Gastrocnemius medialis (tissue), 4 donors: ENCODE measurements at regions not wholly inside any gene's neighbourhood (a gene's known extent, or its start where the extent isn't known, plus 50 kb on each side); places are given as distances from the start of the nearest gene placed in this dataset.

Experiments used
- ATAC-seq, 2 donors: fragments of 150-250 bp; one replicate each; pipeline ENCODE4 v1.9.1; 2016
- DNase-seq, 2 donors: peaks; one replicate each; pipeline ENCODE4 v3.0.0-alpha.2; 2019
- H3K27ac ChIP-seq, 4 donors: fragments of 200-600 bp; sonication (generic); 1 replicate in 1 of 4; 2 replicates in 3 of 4; pipeline ENCODE4 v1.5.1; 2016 to 2018; ENCODE audit warnings: mild to moderate bottlenecking in 2 of 4, moderate library complexity in 1 of 4
- H3K27me3 ChIP-seq, 3 donors: fragments of 200-600 bp; sonication (generic) in 2 of 3; 1 replicate in 1 of 3; 2 replicates in 2 of 3; pipeline versions ENCODE4 v1.5.1 to v1.6.0; 2016 to 2019; ENCODE audit warnings: mild to moderate bottlenecking in 1 of 3, moderate library complexity in 1 of 3
- H3K36me3 ChIP-seq, 2 donors: fragments of 200-600 bp; sonication (generic) in 1 of 2; one replicate each; pipeline ENCODE4 v1.5.1; 2017 to 2018
- H3K4me1 ChIP-seq, 2 donors: fragments of 200-600 bp; sonication (generic) in 1 of 2; one replicate each; pipeline ENCODE4 v1.5.1; 2016 to 2017; ENCODE audit warnings: mild to moderate bottlenecking in 2 of 2
- H3K4me3 ChIP-seq, 4 donors: fragments of 200-600 bp; sonication (generic) in 3 of 4; 1 replicate in 1 of 4; 2 replicates in 3 of 4; pipeline ENCODE4 v1.5.1; 2016 to 2019; ENCODE audit warnings: mild to moderate bottlenecking in 2 of 4
- H3K9me3 ChIP-seq, 3 donors: fragments of 200-600 bp; sonication (generic) in 2 of 3; 1 replicate in 1 of 3; 2 replicates in 2 of 3; pipeline ENCODE4 v1.5.1; 2016 to 2019
- CTCF ChIP-seq, 5 experiments: fragments of 450-650 bp in 3 of 5; fragments of 200-600 bp in 2 of 5; sonication (generic) in 2 of 5; IDR thresholded peaks in 4 of 5; conservative IDR thresholded peaks in 1 of 5; 1 replicate in 4 of 5; 2 replicates in 1 of 5; pipeline ENCODE4 v1.5.1; 2016 to 2019; ENCODE audit warnings: antibody characterized with exemption in 5 of 5, mild to moderate bottlenecking in 3 of 5, moderate library complexity in 3 of 5
- POLR2A ChIP-seq, 2 donors: fragments of 450-650 bp; IDR thresholded peaks; one replicate each; pipeline ENCODE4 v1.6.1; 2017; ENCODE audit warnings: antibody characterized with exemption in 2 of 2, mild to moderate bottlenecking in 2 of 2, moderate library complexity in 2 of 2
- in situ Hi-C, 4 donors: fragments of 200-750 bp; cut with MboI; loops; one replicate each; pipeline versions ENCODE4 v1.15.0 to v1.8.0; 2017; ENCODE audit warnings: low sequenced_read_pairs in 4 of 4
- intact Hi-C: fragments of 100-400 bp; cut with DNase I; formaldehyde crosslinking; loops from one replicate; pipeline ENCODE4 v1.15.1; 2023; ENCODE audit warnings: low total_unique reads

- Histone ChIP-seq H3K9me3 (peaks cover 0 to 2% (median 0%) of the 10 kb centered on the region in 3 donors), H3K27ac (peak overlapping the region; percentile 22 to 69 (median 61)), H3K4me3 (no peak overlapping the region), H3K4me1 (peaks cover 30 to 35% of the 10 kb centered on the region in 2 donors), H3K36me3 (no peaks in the 10 kb centered on the region), H3K27me3 (no peaks in the 10 kb centered on the region)
- ATAC-seq (no peak), DNase-seq (no peak)
- intact Hi-C loops, result loop anchor here (5.0 kb wide), 3 partner anchors 58 to 188 kb away; no protein-coding TSS in a partner anchor
- TF ChIP-seq CTCF (IDR thresholded peaks at IDR 0.05 in 4 of 5, conservative IDR thresholded peaks at IDR 0.05 in 1 of 5), result no peak
- no peak for TF ChIP-seq POLR2A (IDR thresholded peaks at IDR 0.05)
- in situ Hi-C loops, result no loop called here
Measured at GRCh38 chr10:31619531-31620061, 300.6 kb downstream of the ZEB1 start.

- TF ChIP-seq CTCF (IDR thresholded peaks at IDR 0.05 in 4 of 5, conservative IDR thresholded peaks at IDR 0.05 in 1 of 5) (no peak), POLR2A (IDR thresholded peaks at IDR 0.05) (no peak)
- H3K36me3 ChIP-seq, result no peaks in the 10 kb centered on the region
- intact Hi-C loops (no loop called here), in situ Hi-C loops (no loop called here)
- peak overlapping the region in 1 of 4 donors; percentile 1 for H3K4me3 ChIP-seq
- DNase-seq, result peak; percentile 35 to 55
- no peaks in the 10 kb centered on the region for H3K27me3 ChIP-seq
- H3K9me3 ChIP-seq, result no peaks in the 10 kb centered on the region
- ATAC-seq, result peak; percentile 16 to 30
- peaks cover 26 to 35% of the 10 kb centered on the region in 2 donors for H3K4me1 ChIP-seq
- H3K27ac ChIP-seq, result peak overlapping the region; percentile 22 to 69 (median 61)
Measured at GRCh38 chr10:31618541-31619291, 299.7 kb downstream of the ZEB1 start.

GRCh38 chr10:31617757-31618156, 298.7 kb downstream of the ZEB1 start:
- intact Hi-C loops, result no loop called here
- Histone ChIP-seq H3K36me3 (no peaks in the 10 kb centered on the region), H3K9me3 (no peaks in the 10 kb centered on the region), H3K4me3 (no peak overlapping the region), H3K27me3 (no peaks in the 10 kb centered on the region), H3K27ac (peak overlapping the region in 2 of 4 donors; percentile 54 to 69), H3K4me1 (peaks cover 17 to 29% of the 10 kb centered on the region in 2 donors)
- no peak for DNase-seq
- in situ Hi-C loops, result no loop called here
- TF ChIP-seq CTCF (IDR thresholded peaks at IDR 0.05 in 4 of 5, conservative IDR thresholded peaks at IDR 0.05 in 1 of 5), result no peak
- TF ChIP-seq POLR2A (IDR thresholded peaks at IDR 0.05), result no peak
- ATAC-seq, result no peak

GRCh38 chr10:31617133-31617532, 298.1 kb downstream of the ZEB1 start:
- peaks cover 17 to 29% of the 10 kb centered on the region in 2 donors for H3K4me1 ChIP-seq
- ATAC-seq (no peak), DNase-seq (no peak)
- intact Hi-C loops (no loop called here), in situ Hi-C loops (no loop called here)
- H3K9me3 ChIP-seq, result no peaks in the 10 kb centered on the region
- no peaks in the 10 kb centered on the region for H3K36me3 ChIP-seq
- no peak for TF ChIP-seq POLR2A (IDR thresholded peaks at IDR 0.05)
- no peak for TF ChIP-seq CTCF (IDR thresholded peaks at IDR 0.05 in 4 of 5, conservative IDR thresholded peaks at IDR 0.05 in 1 of 5)
- no peak overlapping the region for H3K27ac ChIP-seq
- H3K4me3 ChIP-seq, result no peak overlapping the region
- no peaks in the 10 kb centered on the region for H3K27me3 ChIP-seq
